Trophoblast cell (in vitro differentiated cells and primary cell): ENCODE measurements at regions not wholly inside any gene's neighbourhood (a gene's known extent, or its start where the extent isn't known, plus 50 kb on each side); places are given as distances from the start of the nearest gene placed in this dataset.

Experiments
- DNase-seq, 2 donors: peaks; one replicate each; pipeline ENCODE4 v3.0.0-alpha.2; 2016
- H2AFZ ChIP-seq: 2 replicates; pipeline ENCODE4 v1.6.1; 2013; ENCODE audit warnings: low read length, moderate library complexity, mild to moderate bottlenecking; ENCODE audit not compliant: insufficient read depth, poor library complexity
- H2AK5ac ChIP-seq: 2 replicates; pipeline ENCODE4 v1.6.1; 2013; ENCODE audit warnings: mild to moderate bottlenecking, low read length
- H2BK120ac ChIP-seq: 2 replicates; pipeline ENCODE4 v1.6.1; 2013; ENCODE audit warnings: low read length, mild to moderate bottlenecking, moderate library complexity; ENCODE audit not compliant: insufficient read depth, poor library complexity
- H2BK12ac ChIP-seq: 2 replicates; pipeline ENCODE4 v1.6.1; 2013; ENCODE audit warnings: mild to moderate bottlenecking, low read length, moderate library complexity
- H2BK5ac ChIP-seq: 2 replicates; pipeline ENCODE4 v1.6.1; 2013; ENCODE audit warnings: low read length, low read depth, moderate library complexity, mild to moderate bottlenecking; ENCODE audit not compliant: poor library complexity
- H3K14ac ChIP-seq: 2 replicates; pipeline ENCODE4 v1.6.1; 2013; ENCODE audit warnings: mild to moderate bottlenecking, low read length
- H3K18ac ChIP-seq: 2 replicates; pipeline ENCODE4 v1.6.1; 2013; ENCODE audit warnings: mild to moderate bottlenecking, low read length
- H3K23ac ChIP-seq: 2 replicates; pipeline ENCODE4 v1.6.1; 2013; ENCODE audit warnings: low read length
- H3K27ac ChIP-seq: 2 replicates; pipeline ENCODE4 v1.5.1; 2013; ENCODE audit warnings: low read depth, mild to moderate bottlenecking, inconsistent platforms, low read length, moderate library complexity
- H3K27me3 ChIP-seq: 2 replicates; pipeline ENCODE4 v1.6.1; 2013; ENCODE audit warnings: inconsistent platforms, mild to moderate bottlenecking, low read length, moderate library complexity; ENCODE audit not compliant: insufficient read depth
- H3K36me3 ChIP-seq, 2 experiments: 1 replicate in 1 of 2; 2 replicates in 1 of 2; pipeline ENCODE4 v1.6.1; 2013; ENCODE audit warnings: low read length in 2 of 2, mild to moderate bottlenecking in 2 of 2, moderate library complexity in 1 of 2; ENCODE audit not compliant: insufficient read depth in 2 of 2, control insufficient read depth in 1 of 2
- H3K4ac ChIP-seq: 2 replicates; pipeline ENCODE4 v1.6.1; 2013; ENCODE audit warnings: low read depth, mild to moderate bottlenecking, low read length, moderate library complexity
- H3K4me1 ChIP-seq, 2 experiments: 1 replicate in 1 of 2; 2 replicates in 1 of 2; pipeline ENCODE4 v1.6.1; 2013; ENCODE audit warnings: low read length in 2 of 2, mild to moderate bottlenecking in 2 of 2, moderate library complexity in 1 of 2; ENCODE audit not compliant: insufficient read depth in 2 of 2, control insufficient read depth in 1 of 2
- H3K4me2 ChIP-seq: 2 replicates; pipeline ENCODE4 v1.6.1; 2013; ENCODE audit warnings: inconsistent platforms, mild to moderate bottlenecking, low read length, moderate library complexity
- H3K4me3 ChIP-seq: 2 replicates; pipeline ENCODE4 v1.5.1; 2013; ENCODE audit warnings: mild to moderate bottlenecking, low read depth, low read length, inconsistent platforms
- H3K79me1 ChIP-seq: one replicate; pipeline ENCODE4 v1.6.1; 2013; ENCODE audit warnings: low read length
- H3K79me2 ChIP-seq: 2 replicates; pipeline ENCODE4 v1.6.1; 2013; ENCODE audit warnings: low read length, mild to moderate bottlenecking; ENCODE audit not compliant: control insufficient read depth, insufficient read depth, poor library complexity
- H3K9ac ChIP-seq: 2 replicates; pipeline ENCODE4 v1.6.1; 2013; ENCODE audit warnings: mild to moderate bottlenecking, low read length
- H3K9me3 ChIP-seq: 2 replicates; pipeline ENCODE4 v1.6.1; 2013; ENCODE audit warnings: low read depth, mild to moderate bottlenecking, control low read depth, inconsistent platforms, low read length; ENCODE audit not compliant: insufficient read depth
- H4K12ac ChIP-seq: 2 replicates; pipeline ENCODE4 v1.6.1; 2013; ENCODE audit warnings: low read depth, mild to moderate bottlenecking, low read length, moderate library complexity
- H4K8ac ChIP-seq: 2 replicates; pipeline ENCODE4 v1.6.1; 2013; ENCODE audit warnings: low read depth, mild to moderate bottlenecking, low read length, moderate library complexity
- H4K91ac ChIP-seq: one replicate; pipeline ENCODE4 v1.6.1; 2013; ENCODE audit warnings: low read depth, mild to moderate bottlenecking, low read length, moderate library complexity
- WGBS: extraction: QIAGEN DNeasy Blood & Tissue Kit; methylation state at CpG from one replicate; pipeline ENCODE4 v1.1.7; 2013; ENCODE audit warnings: missing lambda C conversion rate; ENCODE audit not compliant: insufficient read length, insufficient coverage; ENCODE audit errors: extremely low coverage; 5-methylcytosine and 5-hydroxymethylcytosine counted together

DNA sequence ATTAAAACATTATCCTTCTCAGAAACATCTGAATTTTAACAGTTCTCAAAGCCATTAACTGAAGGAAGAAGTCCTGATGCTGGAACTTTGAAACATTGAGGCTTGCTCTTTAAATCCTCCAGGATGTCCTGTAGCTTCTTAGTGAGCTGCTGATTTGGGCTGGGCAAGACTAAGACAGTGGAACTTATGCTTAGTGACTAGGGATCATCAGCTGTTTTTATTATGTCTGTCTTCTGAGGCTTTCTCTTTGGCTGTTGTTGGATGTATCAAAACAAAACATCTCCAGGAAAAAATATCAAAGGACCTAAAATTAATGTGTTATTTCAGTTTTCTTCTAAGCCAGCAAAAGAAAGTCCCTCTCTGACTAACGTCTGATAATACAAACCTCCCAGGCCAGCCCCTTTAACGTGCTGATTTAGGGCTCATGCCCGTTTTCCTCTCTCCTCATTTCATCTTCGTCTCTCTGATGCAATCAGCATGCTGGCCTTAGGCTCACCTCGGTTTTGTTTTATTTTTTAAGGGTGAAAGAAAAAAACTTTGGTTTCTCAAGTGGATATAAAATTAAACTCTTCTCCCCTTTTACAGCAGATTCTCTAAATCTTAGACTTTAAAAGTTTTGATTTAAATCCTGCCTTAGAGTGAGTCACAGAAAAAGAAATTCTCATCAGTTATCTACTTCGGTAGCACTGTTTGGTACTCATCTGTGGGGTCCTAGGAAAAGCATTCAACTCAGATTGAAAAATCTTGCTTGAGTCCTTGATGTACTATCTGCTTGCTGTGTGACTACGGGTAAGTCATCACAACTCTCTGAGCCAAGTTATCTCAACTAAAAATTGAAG is 106.2 kb upstream of the CCDC91 start:
- no peak overlapping the region for H3K4me2 ChIP-seq
- H3K23ac ChIP-seq = no peak overlapping the region
- H3K36me3 ChIP-seq = no peaks in the 10 kb centered on the region
- no peak overlapping the region for H3K14ac ChIP-seq
- H3K18ac ChIP-seq = no peak overlapping the region
- H2BK12ac ChIP-seq = no peak overlapping the region
- WGBS = no CpG with 5 or more reads among the region's 7 CpGs
- H4K91ac ChIP-seq = no peak overlapping the region
- H4K8ac ChIP-seq = no peak overlapping the region
- no peak overlapping the region for H2BK120ac ChIP-seq
- H3K79me2 ChIP-seq = no peaks in the 10 kb centered on the region
- H3K27ac ChIP-seq = no peak overlapping the region
- H3K4ac ChIP-seq = no peak overlapping the region
- no peak overlapping the region for H2AK5ac ChIP-seq
- H3K4me1 ChIP-seq = no peaks in the 10 kb centered on the region
- no peak overlapping the region for H3K4me3 ChIP-seq
- no peaks in the 10 kb centered on the region for H3K27me3 ChIP-seq
- no peak for DNase-seq
- H4K12ac ChIP-seq = no peak overlapping the region
- no peak overlapping the region for H3K9ac ChIP-seq
- no peaks in the 10 kb centered on the region for H3K79me1 ChIP-seq
- H2AFZ ChIP-seq = no peak overlapping the region
- H3K9me3 ChIP-seq = no peaks in the 10 kb centered on the region
- H2BK5ac ChIP-seq = no peak overlapping the region

DNA sequence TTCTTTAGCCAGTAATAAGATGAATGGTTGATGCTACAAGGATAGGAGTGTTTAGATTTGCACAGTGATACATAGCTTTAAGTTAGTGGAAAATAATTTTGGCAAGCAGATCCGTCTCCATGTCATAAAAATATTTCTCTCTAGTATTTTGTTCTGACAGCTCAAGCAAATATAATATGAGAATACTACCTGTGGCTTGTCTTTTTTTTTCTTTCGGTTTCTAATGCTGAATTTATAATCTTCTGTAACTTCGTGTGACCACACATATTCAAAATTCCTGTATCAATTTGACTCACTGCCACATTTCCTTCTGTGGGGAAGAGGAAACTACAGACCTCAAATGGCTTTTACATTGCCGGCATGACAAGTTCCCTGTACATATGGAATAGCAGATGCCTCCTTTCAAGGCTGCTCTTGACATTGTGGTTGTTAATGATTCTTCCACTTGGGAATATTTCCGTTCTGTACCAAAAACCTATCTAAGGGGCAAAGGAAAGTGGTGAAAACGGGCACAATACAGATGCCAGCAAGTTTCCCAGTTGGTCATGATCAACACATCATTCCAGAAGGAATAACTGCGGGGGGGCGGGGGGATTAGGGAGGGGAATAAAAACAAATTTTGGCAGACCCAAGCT is 103.6 kb upstream of the CCDC91 start:
- H3K4ac ChIP-seq = no peak overlapping the region
- no peak overlapping the region for H3K4me2 ChIP-seq
- no peak overlapping the region for H2AK5ac ChIP-seq
- H3K4me3 ChIP-seq = no peak overlapping the region
- H3K79me1 ChIP-seq = no peaks in the 10 kb centered on the region
- H2BK120ac ChIP-seq = no peak overlapping the region
- no peak for DNase-seq
- H3K27me3 ChIP-seq = no peaks in the 10 kb centered on the region
- WGBS = no CpG with 5 or more reads among the region's 8 CpGs
- H3K23ac ChIP-seq = no peak overlapping the region
- H3K9ac ChIP-seq = no peak overlapping the region
- H4K12ac ChIP-seq = no peak overlapping the region
- no peak overlapping the region for H3K27ac ChIP-seq
- H4K91ac ChIP-seq = no peak overlapping the region
- H3K4me1 ChIP-seq = peaks cover 0 to 2% of the 10 kb centered on the region in 2 experiments
- H2BK12ac ChIP-seq = no peak overlapping the region
- no peaks in the 10 kb centered on the region for H3K9me3 ChIP-seq
- no peak overlapping the region for H2AFZ ChIP-seq
- H4K8ac ChIP-seq = no peak overlapping the region
- H3K18ac ChIP-seq = no peak overlapping the region
- H2BK5ac ChIP-seq = no peak overlapping the region
- no peaks in the 10 kb centered on the region for H3K79me2 ChIP-seq
- H3K36me3 ChIP-seq = no peaks in the 10 kb centered on the region
- no peak overlapping the region for H3K14ac ChIP-seq

DNA sequence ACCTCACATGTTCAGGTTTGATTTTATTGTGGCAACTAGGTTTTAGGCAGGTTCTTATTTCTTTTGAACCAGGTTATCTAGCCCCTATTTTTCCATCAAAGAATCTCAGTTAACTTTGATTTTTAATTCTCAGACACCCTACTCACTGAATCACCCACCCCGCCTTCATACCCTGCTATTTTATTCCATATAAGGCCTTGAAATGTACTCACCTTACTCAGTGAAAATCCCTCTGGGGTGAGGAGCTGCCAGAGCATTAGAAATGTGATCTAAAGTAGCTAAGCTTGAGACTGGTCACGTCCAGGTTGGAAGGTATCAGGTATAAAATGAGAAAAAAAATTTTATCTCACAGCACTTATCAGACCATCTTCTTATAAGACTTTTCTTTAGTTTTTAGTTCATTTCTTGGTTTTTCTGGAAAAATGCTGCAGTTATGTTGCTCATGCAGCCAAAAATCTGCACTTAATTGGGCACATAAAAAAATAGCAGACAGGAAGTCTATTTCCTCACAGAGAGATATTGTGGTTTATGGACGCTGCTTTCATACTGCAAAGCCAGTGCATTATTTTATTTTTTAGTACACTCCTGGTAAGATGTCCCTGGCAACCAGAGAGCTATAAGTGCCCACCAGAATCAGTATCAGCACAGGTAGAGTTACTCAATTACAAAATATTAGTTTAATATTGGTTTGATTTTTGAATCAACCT is 101.5 kb upstream of the CCDC91 start:
- no peak overlapping the region for H4K8ac ChIP-seq
- H3K27me3 ChIP-seq = no peaks in the 10 kb centered on the region
- no peaks in the 10 kb centered on the region for H3K79me2 ChIP-seq
- no peak overlapping the region for H2BK5ac ChIP-seq
- H3K4me3 ChIP-seq = no peak overlapping the region
- no peaks in the 10 kb centered on the region for H3K36me3 ChIP-seq
- no peak overlapping the region for H3K23ac ChIP-seq
- no peak overlapping the region for H3K4me2 ChIP-seq
- no peak overlapping the region for H3K27ac ChIP-seq
- H3K9me3 ChIP-seq = no peaks in the 10 kb centered on the region
- H2BK120ac ChIP-seq = no peak overlapping the region
- peaks cover 3 to 5% of the 10 kb centered on the region in 2 experiments for H3K4me1 ChIP-seq
- no peak overlapping the region for H2AK5ac ChIP-seq
- no CpG with 5 or more reads among the region's 3 CpGs for WGBS
- no peak overlapping the region for H3K14ac ChIP-seq
- H3K79me1 ChIP-seq = no peaks in the 10 kb centered on the region
- no peak overlapping the region for H3K18ac ChIP-seq
- H4K12ac ChIP-seq = no peak overlapping the region
- DNase-seq = no peak
- H4K91ac ChIP-seq = no peak overlapping the region
- no peak overlapping the region for H2BK12ac ChIP-seq
- H3K9ac ChIP-seq = no peak overlapping the region
- H3K4ac ChIP-seq = no peak overlapping the region
- H2AFZ ChIP-seq = no peak overlapping the region

DNA sequence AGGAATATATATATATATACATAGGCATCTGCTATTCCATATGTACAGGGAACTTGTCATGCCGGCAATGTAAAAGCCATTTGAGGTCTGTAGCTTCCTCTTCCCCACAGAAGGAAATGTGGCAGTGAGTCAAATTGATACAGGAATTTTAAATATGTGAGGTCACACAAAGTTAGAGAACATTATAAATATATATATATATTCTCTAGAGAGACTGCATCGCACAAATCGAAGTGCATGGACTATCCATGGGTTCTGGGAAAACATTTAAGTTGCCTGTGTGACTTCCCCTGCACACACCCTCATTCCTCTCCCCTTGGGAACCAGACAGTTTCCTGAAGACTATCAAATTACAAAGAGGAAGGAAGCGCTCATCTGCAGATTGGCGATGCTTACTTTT is 100.9 kb upstream of the CCDC91 start:
- Histone ChIP-seq H3K4me1 (peaks cover 3 to 5% of the 10 kb centered on the region in 2 experiments), H3K79me2 (no peaks in the 10 kb centered on the region), H3K9me3 (no peaks in the 10 kb centered on the region), H3K9ac (no peak overlapping the region), H3K18ac (no peak overlapping the region), H3K4ac (no peak overlapping the region), H3K27ac (no peak overlapping the region), H3K14ac (no peak overlapping the region), H4K8ac (no peak overlapping the region), H3K4me2 (no peak overlapping the region), H2AK5ac (no peak overlapping the region), H3K27me3 (no peaks in the 10 kb centered on the region), H4K12ac (no peak overlapping the region), H2BK12ac (no peak overlapping the region), H2BK120ac (no peak overlapping the region), H3K23ac (no peak overlapping the region), H3K4me3 (no peak overlapping the region), H2AFZ (no peak overlapping the region), H4K91ac (no peak overlapping the region), H2BK5ac (no peak overlapping the region), H3K79me1 (no peaks in the 10 kb centered on the region), H3K36me3 (no peaks in the 10 kb centered on the region)
- no CpG with 5 or more reads among the region's 5 CpGs for WGBS
- no peak for DNase-seq
